DND-41 (cell line): ENCODE measurements at regions not wholly inside any gene's neighbourhood (a gene's known extent, or its start where the extent isn't known, plus 50 kb on each side); places are given as distances from the start of the nearest gene placed in this dataset.

Source experiments
- ATAC-seq: fragments of 200-7000 bp; cut with Tn5 transposase; 3 replicates; pipeline ENCODE4 v1.9.1; 2021; ENCODE audit warnings: low read depth; ENCODE audit not compliant: insufficient read depth
- DNase-seq: peaks from one replicate; pipeline ENCODE4 v3.0.0-alpha.2; 2020
- H2AFZ ChIP-seq: 2 replicates; pipeline ENCODE4 v1.6.0; 2012; ENCODE audit warnings: low read depth, low read length
- H3K27ac ChIP-seq: 2 replicates; pipeline ENCODE4 v1.5.1; 2012; ENCODE audit warnings: low read length, inconsistent platforms
- H3K27me3 ChIP-seq: fragments of 200-600 bp; sonication (generic); 2 replicates; pipeline ENCODE4 v1.6.0; 2012; ENCODE audit warnings: low read length, mild to moderate bottlenecking, inconsistent platforms; ENCODE audit not compliant: insufficient read depth, poor library complexity
- H3K36me3 ChIP-seq: 2 replicates; pipeline ENCODE4 v1.5.1; 2012; ENCODE audit warnings: low read length, inconsistent platforms; ENCODE audit not compliant: insufficient read depth
- H3K4me1 ChIP-seq: 2 replicates; pipeline ENCODE4 v1.5.1; 2012; ENCODE audit warnings: mild to moderate bottlenecking, low read length; ENCODE audit not compliant: insufficient read depth
- H3K4me2 ChIP-seq: 2 replicates; pipeline ENCODE4 v1.6.0; 2012; ENCODE audit warnings: mild to moderate bottlenecking, moderate library complexity, low read length, inconsistent platforms; ENCODE audit not compliant: insufficient read depth
- H3K4me3 ChIP-seq, 2 experiments: fragments of 200-600 bp in 1 of 2; shearing (Covaris generic) in 1 of 2; 2 replicates each; pipeline ENCODE4 v1.5.1; 2012 to 2016; ENCODE audit warnings: inconsistent platforms in 2 of 2, low read length in 2 of 2, mild to moderate bottlenecking in 2 of 2, low read depth in 1 of 2, moderate library complexity in 1 of 2
- H3K79me2 ChIP-seq: 2 replicates; pipeline ENCODE4 v1.6.0; 2012; ENCODE audit warnings: low read length, inconsistent platforms; ENCODE audit not compliant: insufficient read depth
- H3K9ac ChIP-seq: 2 replicates; pipeline ENCODE4 v1.6.0; 2012; ENCODE audit warnings: low read depth, mild to moderate bottlenecking, inconsistent platforms, low read length, moderate library complexity
- H3K9me3 ChIP-seq: 2 replicates; pipeline ENCODE4 v1.5.1; 2012; ENCODE audit warnings: low read length, moderate library complexity, mild to moderate bottlenecking, inconsistent platforms; ENCODE audit not compliant: insufficient read depth, severe bottlenecking
- H4K20me1 ChIP-seq: 2 replicates; pipeline ENCODE4 v1.6.0; 2012; ENCODE audit warnings: low read length; ENCODE audit not compliant: insufficient read depth
- EZH2 ChIP-seq: IDR thresholded peaks from 3 replicates; pipeline ENCODE4 v1.6.1; 2012; ENCODE audit warnings: borderline replicate concordance, low read depth, mild to moderate bottlenecking, moderate library complexity, low read length, inconsistent platforms; ENCODE audit not compliant: severe bottlenecking
- TF ChIP-seq, protein P1 (sequence below): IDR thresholded peaks from 2 replicates; pipeline ENCODE4 v1.5.1; 2012; ENCODE audit warnings: borderline replicate concordance, low read length, moderate library complexity, mild to moderate bottlenecking; ENCODE audit not compliant: poor library complexity, severe bottlenecking; ENCODE audit errors: extremely low read depth

DNA sequence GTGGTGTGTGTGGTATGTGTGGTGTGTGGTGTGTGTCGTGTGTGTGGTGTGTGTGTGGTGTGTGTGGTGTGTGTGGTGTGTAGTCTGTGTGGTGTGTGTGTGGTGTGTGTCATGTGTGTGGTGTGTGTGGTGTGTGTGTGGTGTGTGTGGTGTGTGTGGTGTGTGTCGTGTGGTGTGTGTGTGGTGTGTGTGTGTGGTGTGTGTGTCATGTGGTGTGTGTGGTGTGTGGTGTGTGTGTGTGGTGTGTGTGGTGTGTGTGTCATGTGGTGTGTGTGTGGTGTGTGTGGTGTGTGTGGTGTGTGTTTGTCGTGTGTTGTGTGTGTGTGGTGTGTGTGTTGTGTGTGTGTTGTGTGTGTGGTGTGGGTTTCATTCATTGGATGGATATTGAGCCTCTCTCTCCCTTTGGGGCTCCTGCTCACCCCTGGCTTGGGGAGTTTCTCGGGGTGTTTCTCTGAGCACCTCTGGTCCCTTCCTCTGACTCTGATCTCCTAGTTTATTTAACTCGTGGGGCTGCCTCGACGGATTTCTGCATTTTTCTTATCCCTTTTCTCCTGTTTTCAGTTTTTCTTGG is 145.8 kb downstream of the DNAJB6 start:
- Histone ChIP-seq H3K27ac (no peak overlapping the region), H3K4me3 (no peak overlapping the region), H3K4me2 (no peak overlapping the region), H3K79me2 (no peaks in the 10 kb centered on the region), H3K4me1 (no peaks in the 10 kb centered on the region), H2AFZ (no peak overlapping the region), H4K20me1 (no peaks in the 10 kb centered on the region; the same call in 1 of the 2 replicates), H3K27me3 (no peaks in the 10 kb centered on the region), H3K36me3 (no peaks in the 10 kb centered on the region), H3K9me3 (no peaks in the 10 kb centered on the region), H3K9ac (no peak overlapping the region)
- ATAC-seq (no peak), DNase-seq (no peak)
- TF ChIP-seq EZH2, result no peak
- TF ChIP-seq, protein P1, sequence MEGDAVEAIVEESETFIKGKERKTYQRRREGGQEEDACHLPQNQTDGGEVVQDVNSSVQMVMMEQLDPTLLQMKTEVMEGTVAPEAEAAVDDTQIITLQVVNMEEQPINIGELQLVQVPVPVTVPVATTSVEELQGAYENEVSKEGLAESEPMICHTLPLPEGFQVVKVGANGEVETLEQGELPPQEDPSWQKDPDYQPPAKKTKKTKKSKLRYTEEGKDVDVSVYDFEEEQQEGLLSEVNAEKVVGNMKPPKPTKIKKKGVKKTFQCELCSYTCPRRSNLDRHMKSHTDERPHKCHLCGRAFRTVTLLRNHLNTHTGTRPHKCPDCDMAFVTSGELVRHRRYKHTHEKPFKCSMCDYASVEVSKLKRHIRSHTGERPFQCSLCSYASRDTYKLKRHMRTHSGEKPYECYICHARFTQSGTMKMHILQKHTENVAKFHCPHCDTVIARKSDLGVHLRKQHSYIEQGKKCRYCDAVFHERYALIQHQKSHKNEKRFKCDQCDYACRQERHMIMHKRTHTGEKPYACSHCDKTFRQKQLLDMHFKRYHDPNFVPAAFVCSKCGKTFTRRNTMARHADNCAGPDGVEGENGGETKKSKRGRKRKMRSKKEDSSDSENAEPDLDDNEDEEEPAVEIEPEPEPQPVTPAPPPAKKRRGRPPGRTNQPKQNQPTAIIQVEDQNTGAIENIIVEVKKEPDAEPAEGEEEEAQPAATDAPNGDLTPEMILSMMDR, result no peak

DNA sequence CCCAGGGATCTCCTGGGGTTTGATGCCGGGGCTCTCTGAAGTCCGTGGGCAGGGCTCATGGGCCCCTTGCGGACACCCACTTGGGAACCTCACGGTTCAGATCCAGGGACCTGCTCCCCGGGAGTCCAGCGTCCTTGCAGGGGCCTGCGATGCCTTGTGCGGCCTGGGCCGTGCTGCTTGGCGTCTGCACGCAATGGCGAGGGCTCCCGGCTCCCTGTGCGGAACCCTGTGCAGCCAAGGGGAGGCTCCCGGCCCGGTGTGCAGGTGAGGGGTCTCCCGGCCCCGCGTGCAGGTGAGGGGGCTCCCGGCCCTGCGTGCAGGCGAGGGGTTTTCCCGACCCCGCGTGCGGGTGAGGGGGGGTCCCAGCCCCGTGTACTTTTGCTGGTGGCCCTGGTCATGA is 146.7 kb downstream of the DNAJB6 start:
- Histone ChIP-seq H3K27me3 (no peaks in the 10 kb centered on the region), H3K9me3 (no peaks in the 10 kb centered on the region), H4K20me1 (no peaks in the 10 kb centered on the region; the same call in 1 of the 2 replicates), H3K4me3 (no peak overlapping the region), H2AFZ (no peak overlapping the region), H3K9ac (no peak overlapping the region), H3K79me2 (no peaks in the 10 kb centered on the region), H3K4me1 (no peaks in the 10 kb centered on the region), H3K4me2 (no peak overlapping the region), H3K36me3 (no peaks in the 10 kb centered on the region), H3K27ac (no peak overlapping the region)
- ATAC-seq, result no peak
- no peak for DNase-seq
- TF ChIP-seq, protein P1, result no peak
- TF ChIP-seq EZH2, result no peak

DNA sequence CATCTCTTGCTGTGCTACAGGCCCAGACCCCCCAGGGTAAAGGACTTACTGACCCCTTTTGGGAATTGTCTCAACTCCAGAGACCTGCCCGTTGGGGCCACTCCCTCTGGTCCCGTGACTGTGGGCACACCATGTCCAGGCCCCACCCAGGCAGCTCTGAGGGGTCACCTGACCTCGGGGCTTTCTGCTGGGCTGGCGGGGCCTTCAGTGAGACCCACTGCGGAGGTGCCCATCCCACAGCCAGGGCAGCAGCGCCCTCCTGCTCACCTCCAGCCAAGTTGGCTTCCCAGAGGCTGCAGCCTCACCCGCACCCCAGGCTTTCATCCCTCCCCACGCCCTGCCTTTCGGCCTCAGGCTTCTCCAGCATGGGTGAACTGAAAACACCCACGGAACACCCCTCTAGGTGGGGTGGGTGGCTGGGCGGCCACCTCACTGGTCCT is 147.2 kb downstream of the DNAJB6 start:
- Histone ChIP-seq H3K27ac (no peak overlapping the region), H3K36me3 (no peaks in the 10 kb centered on the region), H3K79me2 (no peaks in the 10 kb centered on the region), H3K4me2 (no peak overlapping the region), H3K9me3 (no peaks in the 10 kb centered on the region), H3K27me3 (no peaks in the 10 kb centered on the region), H3K4me3 (no peak overlapping the region), H4K20me1 (no peaks in the 10 kb centered on the region; the same call in 1 of the 2 replicates), H3K9ac (no peak overlapping the region), H3K4me1 (no peaks in the 10 kb centered on the region; the same call in 1 of the 2 replicates), H2AFZ (no peak overlapping the region)
- no peak for TF ChIP-seq EZH2
- TF ChIP-seq, protein P1, result no peak
- no peak for ATAC-seq
- no peak for DNase-seq
